ENCODE measurements at regions not wholly inside any gene's neighbourhood (a gene's known extent, or its start where the extent isn't known, plus 50 kb on each side); places are given as distances from the start of the nearest gene placed in this dataset.
"Not testable (repeated sequence)": the region's sequence is repeated elsewhere in the genome, so short reads cannot be mapped to it uniquely, and the experiment has no call there.

- in situ Hi-C loops (cut with HindIII; ENCODE audit: low pct_unique_long_range_greater_than_20kb, low sequenced_read_pairs): no loop called here
- no peak for TF ChIP-seq JUND (IDR thresholded peaks at IDR 0.05; ENCODE audit: low read depth)
- peak in 1 of 2 experiments; percentile 2 for DNase-seq (ENCODE audit: low read depth in 1 of 2, low spot score in 1 of 2)
Measured at GRCh38 chr2:220569112-220569897, 941.9 kb downstream of the SLC4A3 start.

DNA sequence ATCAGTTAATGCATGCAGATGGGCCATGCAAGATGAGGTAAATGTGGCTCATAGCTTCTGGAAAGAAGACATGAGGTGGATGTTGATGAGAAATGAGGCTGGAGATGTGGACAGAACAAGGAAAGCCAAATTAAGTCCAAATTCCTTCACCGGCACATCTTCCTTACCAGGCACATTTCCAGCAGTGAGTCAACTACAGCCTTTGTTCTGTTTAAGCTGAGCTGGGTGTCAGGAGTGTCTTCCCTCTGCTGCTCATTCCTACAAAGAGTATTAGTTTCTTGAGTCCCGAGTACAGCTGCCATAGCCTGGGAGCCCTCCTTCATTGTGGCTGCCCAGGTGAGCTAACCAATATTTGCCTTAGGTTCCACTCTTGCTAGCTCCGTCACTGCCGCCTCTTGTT lies 945.0 kb downstream of the SLC4A3 start:
- DNase-seq (ENCODE audit: low read depth in 1 of 2, low spot score in 1 of 2): no peak
- in situ Hi-C loops (cut with HindIII; ENCODE audit: low pct_unique_long_range_greater_than_20kb, low sequenced_read_pairs): no loop called here
- no peak for TF ChIP-seq JUND (IDR thresholded peaks at IDR 0.05; ENCODE audit: low read depth)

DNA sequence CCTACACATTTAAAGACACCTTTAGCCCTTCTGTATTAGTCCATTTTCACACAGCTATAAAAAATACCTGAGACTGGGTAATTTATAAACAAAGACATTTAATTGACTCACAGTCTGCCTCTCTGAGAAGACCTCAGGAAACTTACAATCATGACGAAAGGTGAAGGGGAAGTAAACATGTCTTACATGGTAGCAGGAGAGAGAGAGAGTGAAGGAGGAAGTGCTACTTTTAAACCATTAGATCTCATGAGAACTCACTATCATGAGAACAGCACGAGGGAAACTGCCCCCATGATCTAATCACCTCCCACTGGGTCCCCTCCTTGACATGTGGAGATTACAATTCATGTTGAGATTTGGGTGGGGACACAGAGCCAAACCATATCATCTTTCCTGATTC lies 946.6 kb downstream of the SLC4A3 start:
- in situ Hi-C loops (cut with HindIII; ENCODE audit: low pct_unique_long_range_greater_than_20kb, low sequenced_read_pairs): no loop called here

GRCh38 chr2:220575963-220576362 lies 948.5 kb downstream of the SLC4A3 start:
- in situ Hi-C loops (cut with HindIII; ENCODE audit: low pct_unique_long_range_greater_than_20kb, low sequenced_read_pairs): no loop called here
- no peak for TF ChIP-seq JUND (IDR thresholded peaks at IDR 0.05; ENCODE audit: low read depth)
- DNase-seq (ENCODE audit: low read depth in 1 of 2, low spot score in 1 of 2): no peak

More for the DNA sequence above, 946.6 kb downstream of the SLC4A3 start:
- DNase-seq (ENCODE audit: low read depth in 1 of 2, low spot score in 1 of 2): no peak
- no peak for TF ChIP-seq JUND (IDR thresholded peaks at IDR 0.05; ENCODE audit: low read depth)

- DNase-seq (ENCODE audit: low read depth in 1 of 2, low spot score in 1 of 2): no peak
- no peak for TF ChIP-seq JUND (IDR thresholded peaks at IDR 0.05; ENCODE audit: low read depth)
- in situ Hi-C loops (cut with HindIII; ENCODE audit: low pct_unique_long_range_greater_than_20kb, low sequenced_read_pairs): no loop called here
Measured at GRCh38 chr2:220579452-220579851, 952.0 kb downstream of the SLC4A3 start.

- TF ChIP-seq JUND (IDR thresholded peaks at IDR 0.05; ENCODE audit: low read depth): no peak
- in situ Hi-C loops (cut with HindIII; ENCODE audit: low pct_unique_long_range_greater_than_20kb, low sequenced_read_pairs): no loop called here
- DNase-seq (ENCODE audit: low read depth in 1 of 2, low spot score in 1 of 2): no peak
Measured at GRCh38 chr2:220580113-220580512, 952.7 kb downstream of the SLC4A3 start.

DNA sequence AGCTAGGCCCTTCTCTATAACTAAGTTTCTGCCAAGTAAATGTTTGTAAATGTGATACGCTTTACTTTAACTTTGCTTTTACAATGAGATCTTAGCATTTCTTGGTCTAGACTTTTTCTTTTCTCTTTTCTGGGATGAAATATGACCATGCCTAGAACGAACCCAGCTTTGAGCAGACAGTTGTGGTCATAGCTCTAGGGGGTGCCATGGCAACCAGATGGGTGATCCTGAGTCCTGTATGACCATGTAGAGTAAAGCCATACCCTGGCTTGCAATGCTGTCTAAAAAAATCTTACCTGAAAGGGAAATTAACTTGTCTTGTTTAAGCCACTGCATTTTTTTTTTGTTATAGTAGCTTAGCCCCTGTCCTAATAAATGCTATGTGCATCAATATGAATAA lies 956.3 kb downstream of the SLC4A3 start:
- in situ Hi-C loops (cut with HindIII; ENCODE audit: low pct_unique_long_range_greater_than_20kb, low sequenced_read_pairs): no loop called here
- no peak for DNase-seq (ENCODE audit: low read depth in 1 of 2, low spot score in 1 of 2)
- TF ChIP-seq JUND (IDR thresholded peaks at IDR 0.05; ENCODE audit: low read depth): no peak

GRCh38 chr2:220585241-220585640 lies 957.8 kb downstream of the SLC4A3 start:
- no peak for DNase-seq (ENCODE audit: low read depth in 1 of 2, low spot score in 1 of 2)
- TF ChIP-seq JUND (IDR thresholded peaks at IDR 0.05; ENCODE audit: low read depth): no peak
- in situ Hi-C loops (cut with HindIII; ENCODE audit: low pct_unique_long_range_greater_than_20kb, low sequenced_read_pairs): no loop called here

DNA sequence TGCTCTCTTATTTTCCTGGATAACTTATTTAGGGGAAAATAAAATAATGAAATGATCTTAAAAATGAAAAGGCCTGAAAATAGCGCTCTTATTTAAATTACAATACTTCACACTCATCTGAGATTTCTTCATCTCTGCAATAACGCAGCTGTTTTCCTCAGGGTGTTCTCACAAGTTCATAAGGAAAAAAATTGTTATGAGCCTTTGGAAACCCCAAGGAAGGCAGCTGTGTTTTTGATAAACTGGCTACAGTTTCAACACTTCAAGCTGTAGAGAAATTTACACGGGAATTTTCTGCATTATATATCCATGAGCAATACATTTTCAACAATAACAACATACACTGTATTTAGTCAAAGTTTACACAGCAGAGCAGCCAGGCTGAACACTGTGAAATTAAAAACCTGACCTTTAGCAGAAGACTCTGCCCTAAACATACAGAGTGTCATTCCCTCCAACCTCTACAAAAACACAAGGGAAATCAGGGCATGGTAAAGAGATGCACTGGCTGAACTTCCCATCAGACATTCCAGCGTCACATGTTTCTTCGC lies 959.6 kb downstream of the SLC4A3 start:
- DNase-seq (ENCODE audit: low read depth in 1 of 2, low spot score in 1 of 2): no peak
- TF ChIP-seq JUND (IDR thresholded peaks at IDR 0.05; ENCODE audit: low read depth): no peak
- in situ Hi-C loops (cut with HindIII; ENCODE audit: low pct_unique_long_range_greater_than_20kb, low sequenced_read_pairs): no loop called here

- no peak for DNase-seq (ENCODE audit: low read depth in 1 of 2, low spot score in 1 of 2)
- in situ Hi-C loops (cut with HindIII; ENCODE audit: low pct_unique_long_range_greater_than_20kb, low sequenced_read_pairs): no loop called here
- no peak for TF ChIP-seq JUND (IDR thresholded peaks at IDR 0.05; ENCODE audit: low read depth)
Measured at GRCh38 chr2:220588148-220588547, 960.7 kb downstream of the SLC4A3 start.

GRCh38 chr2:220590476-220590875 lies 963.0 kb downstream of the SLC4A3 start:
- no peak for TF ChIP-seq JUND (IDR thresholded peaks at IDR 0.05; ENCODE audit: low read depth)
- in situ Hi-C loops (cut with HindIII; ENCODE audit: low pct_unique_long_range_greater_than_20kb, low sequenced_read_pairs): no loop called here
- DNase-seq (ENCODE audit: low read depth in 1 of 2, low spot score in 1 of 2): peak in 1 of 2 experiments; percentile 1

DNA sequence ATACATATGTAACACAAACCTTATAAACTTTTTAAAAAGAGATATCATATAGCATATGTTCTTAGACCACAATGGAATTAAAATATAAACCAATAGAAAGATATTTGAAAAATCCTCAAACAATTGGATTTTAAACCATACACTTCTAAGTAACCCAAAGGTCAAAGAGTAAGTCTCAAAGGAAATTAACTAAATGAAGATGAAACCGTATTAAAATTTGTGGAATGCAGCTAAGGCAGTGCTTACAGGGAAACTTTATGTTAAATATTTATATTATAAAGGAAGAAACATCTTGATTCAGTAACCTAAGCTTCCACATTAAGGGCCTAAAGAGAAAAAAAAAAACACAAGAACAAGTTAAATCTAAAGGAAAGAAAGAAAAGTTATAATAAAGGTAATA lies 966.1 kb downstream of the SLC4A3 start:
- in situ Hi-C loops (cut with HindIII; ENCODE audit: low pct_unique_long_range_greater_than_20kb, low sequenced_read_pairs): no loop called here
- no peak for TF ChIP-seq JUND (IDR thresholded peaks at IDR 0.05; ENCODE audit: low read depth)
- DNase-seq (ENCODE audit: low read depth in 1 of 2, low spot score in 1 of 2): no peak

DNA sequence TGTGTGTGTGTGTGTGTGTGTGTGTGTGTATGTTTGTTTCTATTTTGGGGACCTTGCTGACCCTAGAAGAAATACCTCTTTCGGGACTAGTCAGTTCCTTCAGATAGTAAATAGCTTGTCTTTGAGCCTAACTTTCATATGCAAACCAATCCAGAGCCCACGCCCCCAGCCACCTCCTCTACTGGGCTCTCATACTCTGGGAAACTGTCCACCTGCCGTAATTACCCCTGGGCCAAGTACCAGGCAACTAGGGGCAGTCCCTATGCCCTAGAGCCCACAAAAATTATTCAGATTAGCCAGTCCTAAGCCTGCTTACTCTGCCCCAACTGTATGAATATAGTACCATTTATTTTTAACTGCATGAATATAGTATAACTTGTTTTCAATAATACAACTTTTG lies 970.4 kb downstream of the EPHA4 start:
- in situ Hi-C loops (cut with HindIII; ENCODE audit: low pct_unique_long_range_greater_than_20kb, low sequenced_read_pairs): no loop called here
- TF ChIP-seq JUND (IDR thresholded peaks at IDR 0.05; ENCODE audit: low read depth): no peak
- no peak for DNase-seq (ENCODE audit: low read depth in 1 of 2, low spot score in 1 of 2)

- in situ Hi-C loops (cut with HindIII; ENCODE audit: low pct_unique_long_range_greater_than_20kb, low sequenced_read_pairs); DNase-seq (ENCODE audit: low read depth in 1 of 2, low spot score in 1 of 2): not testable (repeated sequence)
Measured at GRCh38 chr2:220613004-220613403, 959.1 kb downstream of the EPHA4 start.

Measured in T47D (cell line).